Gastroesophageal sphincter (tissue), 3 donors: ENCODE measurements at regions not wholly inside any gene's neighbourhood (a gene's known extent, or its start where the extent isn't known, plus 50 kb on each side); places are given as distances from the start of the nearest gene placed in this dataset.

Experiments
- POLR2A ChIP-seq, 2 donors: fragments of 450-650 bp; IDR thresholded peaks; one replicate each; pipeline ENCODE4 v1.6.1; 2017; ENCODE audit warnings: antibody characterized with exemption in 2 of 2, mild to moderate bottlenecking in 2 of 2, moderate library complexity in 1 of 2
- POLR2AphosphoS5 ChIP-seq: sonication (generic); formaldehyde crosslinking; IDR thresholded peaks from one replicate; pipeline ENCODE4 v1.6.1; 2017; ENCODE audit warnings: antibody characterized with exemption
- TF ChIP-seq, protein P1 (sequence below), 4 experiments: fragments of 200-600 bp in 2 of 4; fragments of 450-650 bp in 2 of 4; sonication (generic) in 1 of 4; IDR thresholded peaks; one replicate each; pipeline ENCODE4 v1.5.1; 2017 to 2019; ENCODE audit warnings: antibody characterized with exemption in 4 of 4, mild to moderate bottlenecking in 2 of 4, moderate library complexity in 2 of 4

- TF ChIP-seq, protein P1, sequence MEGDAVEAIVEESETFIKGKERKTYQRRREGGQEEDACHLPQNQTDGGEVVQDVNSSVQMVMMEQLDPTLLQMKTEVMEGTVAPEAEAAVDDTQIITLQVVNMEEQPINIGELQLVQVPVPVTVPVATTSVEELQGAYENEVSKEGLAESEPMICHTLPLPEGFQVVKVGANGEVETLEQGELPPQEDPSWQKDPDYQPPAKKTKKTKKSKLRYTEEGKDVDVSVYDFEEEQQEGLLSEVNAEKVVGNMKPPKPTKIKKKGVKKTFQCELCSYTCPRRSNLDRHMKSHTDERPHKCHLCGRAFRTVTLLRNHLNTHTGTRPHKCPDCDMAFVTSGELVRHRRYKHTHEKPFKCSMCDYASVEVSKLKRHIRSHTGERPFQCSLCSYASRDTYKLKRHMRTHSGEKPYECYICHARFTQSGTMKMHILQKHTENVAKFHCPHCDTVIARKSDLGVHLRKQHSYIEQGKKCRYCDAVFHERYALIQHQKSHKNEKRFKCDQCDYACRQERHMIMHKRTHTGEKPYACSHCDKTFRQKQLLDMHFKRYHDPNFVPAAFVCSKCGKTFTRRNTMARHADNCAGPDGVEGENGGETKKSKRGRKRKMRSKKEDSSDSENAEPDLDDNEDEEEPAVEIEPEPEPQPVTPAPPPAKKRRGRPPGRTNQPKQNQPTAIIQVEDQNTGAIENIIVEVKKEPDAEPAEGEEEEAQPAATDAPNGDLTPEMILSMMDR (IDR thresholded peaks at IDR 0.05): no peak
- TF ChIP-seq POLR2A (IDR thresholded peaks at IDR 0.05) (no peak), POLR2AphosphoS5 (no peak)
These were observed 239.3 kb downstream of the GRIA2 start for GRCh38 chr4:157459785-157460184.
